ENCODE measurements at regions not wholly inside any gene's neighbourhood (a gene's known extent, or its start where the extent isn't known, plus 50 kb on each side); places are given as distances from the start of the nearest gene placed in this dataset.

- no peak for TF ChIP-seq PATZ1 (tag by site-specific recombination; IDR thresholded peaks at IDR 0.05)
- TF ChIP-seq HOXA7 (CRISPR knock-in tag; IDR thresholded peaks at IDR 0.05; ENCODE audit: borderline replicate concordance): no peak
- TF ChIP-seq ZNF629 (tag by site-specific recombination; IDR thresholded peaks at IDR 0.05): no peak
- TF ChIP-seq ZSCAN18 (tag by site-specific recombination; IDR thresholded peaks at IDR 0.05): no peak
- no peak for TF ChIP-seq ZNF747 (tag by site-specific recombination; IDR thresholded peaks at IDR 0.05)
- no peak for TF ChIP-seq ZBTB48 (tag by site-specific recombination; IDR thresholded peaks at IDR 0.05)
- TF ChIP-seq ZBTB10 (tag by site-specific recombination; IDR thresholded peaks at IDR 0.05): no peak
Observed at GRCh38 chr1:208975456-208975855, 608.1 kb upstream of the CAMK1G start (continued).

- Histone ChIP-seq H3K9me3 (ENCODE audit: control insufficient read depth, insufficient read depth, low read depth, low read length) (no peaks in the 10 kb centered on the region), H3K4me3 (ENCODE audit: low read depth, low read length) (no peak overlapping the region), H3K4me1 (ENCODE audit: control insufficient read depth, insufficient read depth, low read length) (no peaks in the 10 kb centered on the region), H3K27ac (ENCODE audit: extremely low read depth, low read depth, low read length) (no peak overlapping the region), H3K36me3 (ENCODE audit: control insufficient read depth in 2 of 2, insufficient read depth in 1 of 2, low read length in 2 of 2) (no peaks in the 10 kb centered on the region)
- ChIA-PET POLR2A (no interaction called here), CTCF (interaction anchor here (0.7 kb wide), 1 partner anchor 1536 kb away, joined by 3 read pairs; no protein-coding TSS in a partner anchor)
- TF ChIP-seq ZNF580 (tag by site-specific recombination; IDR thresholded peaks at IDR 0.05) (no peak), BCL6B (tag by site-specific recombination; IDR thresholded peaks at IDR 0.05) (no peak), ZNF138 (tag by site-specific recombination; IDR thresholded peaks at IDR 0.05; ENCODE audit: borderline replicate concordance) (no peak), ZNF362 (tag by site-specific recombination; IDR thresholded peaks at IDR 0.05) (no peak), ZNF398 (tag by site-specific recombination; IDR thresholded peaks at IDR 0.05) (no peak), ZNF148 (tag by site-specific recombination; IDR thresholded peaks at IDR 0.05; ENCODE audit: borderline replicate concordance) (no peak), BCL11B (tag by site-specific recombination; IDR thresholded peaks at IDR 0.05; ENCODE audit: low read depth) (no peak), ZNF174 (tag by site-specific recombination; IDR thresholded peaks at IDR 0.05) (no peak), ZNF24 (tag by site-specific recombination; IDR thresholded peaks at IDR 0.05) (no peak), ZNF157 (tag by site-specific recombination; IDR thresholded peaks at IDR 0.05) (no peak), ZSCAN16 (tag by site-specific recombination; IDR thresholded peaks at IDR 0.05) (no peak), OSR2 (tag by site-specific recombination; IDR thresholded peaks at IDR 0.05) (no peak)
Observed at GRCh38 chr1:208977012-208977411, 606.5 kb upstream of the CAMK1G start.
